NT2/D1 (cell line): ENCODE measurements at regions not wholly inside any gene's neighbourhood (a gene's known extent, or its start where the extent isn't known, plus 50 kb on each side); places are given as distances from the start of the nearest gene placed in this dataset.

ENCODE experiments used
- YY1 ChIP-seq: IDR thresholded peaks from 2 replicates; pipeline ENCODE4 v1.6.1; 2011; ENCODE audit not compliant: insufficient read length, insufficient read depth
- ZNF274 ChIP-seq: IDR thresholded peaks from 2 replicates; pipeline ENCODE4 v1.6.1; 2011; ENCODE audit warnings: mild to moderate bottlenecking, low read depth, low read length

GRCh38 chr15:31498329-31498728, 171.7 kb downstream of the KLF13 start:
- TF ChIP-seq ZNF274 (no peak), YY1 (no peak)
